ENCODE measurements at regions not wholly inside any gene's neighbourhood (a gene's known extent, or its start where the extent isn't known, plus 50 kb on each side); places are given as distances from the start of the nearest gene placed in this dataset.

GRCh38 chr2:181396256-181397123 is 60.7 kb upstream of the ITGA4 start:
- TF ChIP-seq, protein P1, sequence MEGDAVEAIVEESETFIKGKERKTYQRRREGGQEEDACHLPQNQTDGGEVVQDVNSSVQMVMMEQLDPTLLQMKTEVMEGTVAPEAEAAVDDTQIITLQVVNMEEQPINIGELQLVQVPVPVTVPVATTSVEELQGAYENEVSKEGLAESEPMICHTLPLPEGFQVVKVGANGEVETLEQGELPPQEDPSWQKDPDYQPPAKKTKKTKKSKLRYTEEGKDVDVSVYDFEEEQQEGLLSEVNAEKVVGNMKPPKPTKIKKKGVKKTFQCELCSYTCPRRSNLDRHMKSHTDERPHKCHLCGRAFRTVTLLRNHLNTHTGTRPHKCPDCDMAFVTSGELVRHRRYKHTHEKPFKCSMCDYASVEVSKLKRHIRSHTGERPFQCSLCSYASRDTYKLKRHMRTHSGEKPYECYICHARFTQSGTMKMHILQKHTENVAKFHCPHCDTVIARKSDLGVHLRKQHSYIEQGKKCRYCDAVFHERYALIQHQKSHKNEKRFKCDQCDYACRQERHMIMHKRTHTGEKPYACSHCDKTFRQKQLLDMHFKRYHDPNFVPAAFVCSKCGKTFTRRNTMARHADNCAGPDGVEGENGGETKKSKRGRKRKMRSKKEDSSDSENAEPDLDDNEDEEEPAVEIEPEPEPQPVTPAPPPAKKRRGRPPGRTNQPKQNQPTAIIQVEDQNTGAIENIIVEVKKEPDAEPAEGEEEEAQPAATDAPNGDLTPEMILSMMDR (IDR thresholded peaks at IDR 0.05; ENCODE audit: insufficient read depth, low read length, poor library complexity, severe bottlenecking), result no peak
- DNase-seq (ENCODE audit: extremely low read depth, insufficient read length), result no peak

DNA sequence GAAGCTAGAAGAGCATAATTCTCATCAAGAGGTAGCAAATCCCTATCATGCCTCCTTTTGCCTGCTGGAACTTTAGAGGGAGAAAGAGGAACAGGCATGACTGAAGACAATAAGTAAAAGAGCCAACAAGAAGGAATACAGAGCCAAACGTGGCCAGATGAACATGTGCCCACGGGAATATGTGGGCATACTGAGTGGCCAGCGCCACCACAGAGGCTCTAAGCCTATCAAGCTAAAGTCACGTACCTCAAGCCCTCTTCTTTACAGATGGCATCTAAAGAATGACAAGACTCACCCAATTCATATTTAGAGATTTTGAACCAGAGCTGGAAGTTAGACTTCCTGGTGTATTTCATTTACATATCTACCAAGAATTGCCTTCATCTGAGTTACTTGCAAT is 59.9 kb upstream of the ITGA4 start:
- Histone ChIP-seq H3K36me3 (ENCODE audit: control insufficient read depth, insufficient read depth, low read length) (no peaks in the 10 kb centered on the region), H3K27me3 (replicated peaks; ENCODE audit: control insufficient read depth, insufficient read depth, low read length) (no peaks in the 10 kb centered on the region), H3K4me3 (replicated peaks; ENCODE audit: low read depth, low read length) (no peak overlapping the region)
- no peak for DNase-seq (ENCODE audit: extremely low read depth, insufficient read length)
- TF ChIP-seq, protein P1 (IDR thresholded peaks at IDR 0.05; ENCODE audit: insufficient read depth, low read length, poor library complexity, severe bottlenecking), result no peak

More at GRCh38 chr2:181396256-181397123, 60.7 kb upstream of the ITGA4 start:
- Histone ChIP-seq H3K36me3 (ENCODE audit: control insufficient read depth, insufficient read depth, low read length) (no peaks in the 10 kb centered on the region), H3K4me3 (replicated peaks; ENCODE audit: low read depth, low read length) (no peak overlapping the region), H3K27me3 (replicated peaks; ENCODE audit: control insufficient read depth, insufficient read depth, low read length) (no peaks in the 10 kb centered on the region)

DNA sequence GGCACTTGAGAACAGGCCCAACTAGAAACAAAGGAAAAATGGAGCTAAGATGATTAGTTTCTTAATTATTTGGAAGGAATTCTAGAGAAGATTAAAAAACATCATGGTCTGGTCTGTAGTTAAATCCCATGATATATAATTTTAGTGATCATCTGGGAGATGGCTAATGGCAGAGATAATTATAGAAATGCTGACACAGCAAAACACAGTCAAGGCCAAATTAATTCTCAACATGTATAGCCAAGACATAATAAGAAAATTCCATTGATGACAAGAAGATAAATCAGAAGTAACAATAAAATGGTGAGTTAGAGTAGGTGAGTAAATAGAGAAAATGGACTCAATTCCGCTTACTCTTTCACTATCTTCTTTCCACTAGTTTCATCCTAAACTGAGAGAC is 59.2 kb upstream of the ITGA4 start:
- TF ChIP-seq, protein P1 (IDR thresholded peaks at IDR 0.05; ENCODE audit: insufficient read depth, low read length, poor library complexity, severe bottlenecking), result no peak
- Histone ChIP-seq H3K4me3 (replicated peaks; ENCODE audit: low read depth, low read length) (no peak overlapping the region), H3K36me3 (ENCODE audit: control insufficient read depth, insufficient read depth, low read length) (no peaks in the 10 kb centered on the region), H3K27me3 (replicated peaks; ENCODE audit: control insufficient read depth, insufficient read depth, low read length) (no peaks in the 10 kb centered on the region)
- no peak for DNase-seq (ENCODE audit: extremely low read depth, insufficient read length)

GRCh38 chr2:181399027-181399426 is 58.2 kb upstream of the ITGA4 start:
- no peak overlapping the region for H3K4me3 ChIP-seq (replicated peaks; ENCODE audit: low read depth, low read length)
- DNase-seq (ENCODE audit: extremely low read depth, insufficient read length), result no peak
- H3K27me3 ChIP-seq (replicated peaks; ENCODE audit: control insufficient read depth, insufficient read depth, low read length), result no peaks in the 10 kb centered on the region
- TF ChIP-seq, protein P1 (IDR thresholded peaks at IDR 0.05; ENCODE audit: insufficient read depth, low read length, poor library complexity, severe bottlenecking), result no peak
- no peaks in the 10 kb centered on the region for H3K36me3 ChIP-seq (ENCODE audit: control insufficient read depth, insufficient read depth, low read length)

DNA sequence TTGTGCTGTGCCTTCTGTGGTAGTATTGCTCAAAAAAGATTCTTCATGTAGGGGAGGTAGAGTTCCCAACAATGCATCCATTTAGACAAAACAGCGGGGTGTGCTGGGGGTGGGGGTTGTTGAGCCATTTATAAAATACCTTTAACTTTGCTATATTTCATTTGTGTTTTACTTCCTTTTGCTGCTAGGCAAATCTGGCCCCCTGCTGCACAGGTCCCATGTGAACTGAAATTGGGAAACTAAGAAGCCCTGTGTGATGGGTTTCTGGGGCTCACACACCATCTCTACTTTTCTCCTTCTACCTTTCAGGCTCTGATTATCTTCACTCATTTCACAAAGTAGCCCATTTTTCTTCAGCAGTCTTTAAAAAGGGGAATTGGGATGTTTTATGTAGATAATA is 52.7 kb upstream of the ITGA4 start:
- TF ChIP-seq, protein P1 (IDR thresholded peaks at IDR 0.05; ENCODE audit: insufficient read depth, low read length, poor library complexity, severe bottlenecking), result no peak
- Histone ChIP-seq H3K27me3 (replicated peaks; ENCODE audit: control insufficient read depth, insufficient read depth, low read length) (no peaks in the 10 kb centered on the region), H3K36me3 (ENCODE audit: control insufficient read depth, insufficient read depth, low read length) (no peaks in the 10 kb centered on the region), H3K4me3 (replicated peaks; ENCODE audit: low read depth, low read length) (no peak overlapping the region)
- DNase-seq (ENCODE audit: extremely low read depth, insufficient read length), result no peak
